IMR-90 (cell line): ENCODE measurements at regions not wholly inside any gene's neighbourhood (a gene's known extent, or its start where the extent isn't known, plus 50 kb on each side); places are given as distances from the start of the nearest gene placed in this dataset.

Experiments
- ATAC-seq: fragments of 200-7000 bp; cut with Tn5 transposase; 2 replicates; pipeline ENCODE4 v1.9.1; 2020; ENCODE audit warnings: low read depth, mild to moderate bottlenecking, moderate library complexity
- BruUV-seq: library from RNA; stranded (reverse); fragments of 400-500 nt; replicated peaks from 2 replicates; lab custom pipeline; 2021; lab: Mats Ljungman, UMichigan
- CTCF ChIA-PET: fragments of 300-600 bp; formaldehyde crosslinking; extraction: SDS; loops from one replicate; lab custom pipeline; 2021; ENCODE audit warnings: antibody characterized with exemption; lab: Yijun Ruan, JAX
- POLR2A ChIA-PET: fragments of 300-600 bp; sonication (Branson Sonifier 250); formaldehyde crosslinking; loops from one replicate; lab custom pipeline; 2022; ENCODE audit warnings: antibody characterized with exemption; ENCODE audit not compliant: unreplicated experiment; lab: Charles Lee
- DNase-seq: peaks from one replicate; pipeline ENCODE4 v3.0.0; 2013
- H2AFZ ChIP-seq: replicated peaks from 2 replicates; pipeline ENCODE3; 2013; ENCODE audit warnings: low read length, mild to moderate bottlenecking; ENCODE audit not compliant: poor library complexity
- H2AK5ac ChIP-seq: 2 replicates; pipeline ENCODE4 v1.6.1; 2013; ENCODE audit warnings: low read depth, low read length, inconsistent platforms
- H2AK9ac ChIP-seq: replicated peaks from 2 replicates; pipeline ENCODE3; 2013; ENCODE audit warnings: mild to moderate bottlenecking, low read depth, low read length, moderate library complexity; ENCODE audit not compliant: poor library complexity
- H2BK120ac ChIP-seq: 2 replicates; pipeline ENCODE4 v1.6.1; 2013; ENCODE audit warnings: low read depth, low read length, inconsistent platforms
- H2BK15ac ChIP-seq: 3 replicates; pipeline ENCODE4 v1.6.1; 2013; ENCODE audit warnings: low read depth, low read length, inconsistent platforms
- H2BK20ac ChIP-seq: 2 replicates; pipeline ENCODE4 v1.6.1; 2013; ENCODE audit warnings: low read depth, mild to moderate bottlenecking, inconsistent platforms, low read length, moderate library complexity
- H2BK5ac ChIP-seq: 2 replicates; pipeline ENCODE4 v1.6.1; 2013; ENCODE audit warnings: mild to moderate bottlenecking, low read depth, low read length, inconsistent platforms; ENCODE audit not compliant: poor library complexity, severe bottlenecking
- H3K14ac ChIP-seq: replicated peaks from 2 replicates; pipeline ENCODE4 v1.6.1; 2013; ENCODE audit warnings: low read depth, low read length, inconsistent platforms
- H3K18ac ChIP-seq: 2 replicates; pipeline ENCODE4 v1.6.1; 2013; ENCODE audit warnings: low read depth, low read length, control low read depth
- H3K23ac ChIP-seq: 2 replicates; pipeline ENCODE4 v1.6.1; 2013; ENCODE audit warnings: low read depth, low read length, inconsistent platforms
- H3K27ac ChIP-seq: 2 replicates; pipeline ENCODE4 v1.5.1; 2013; ENCODE audit warnings: mild to moderate bottlenecking, control low read depth, low read length; ENCODE audit not compliant: insufficient read depth
- H3K27me3 ChIP-seq: 2 replicates; pipeline ENCODE4 v1.6.1; 2013; ENCODE audit warnings: low read length; ENCODE audit not compliant: control insufficient read depth, insufficient read depth
- H3K36me3 ChIP-seq: 2 replicates; pipeline ENCODE4 v1.6.1; 2013; ENCODE audit warnings: low read length, mixed read lengths; ENCODE audit not compliant: control insufficient read depth, insufficient read depth
- H3K4ac ChIP-seq: 2 replicates; pipeline ENCODE4 v1.6.1; 2013; ENCODE audit warnings: low read depth, low read length, inconsistent platforms
- H3K4me1 ChIP-seq: 2 replicates; pipeline ENCODE4 v1.6.1; 2013; ENCODE audit warnings: low read length, mixed read lengths; ENCODE audit not compliant: control insufficient read depth, insufficient read depth
- H3K4me2 ChIP-seq: 2 replicates; pipeline ENCODE4 v1.6.1; 2013; ENCODE audit warnings: low read depth, mild to moderate bottlenecking, control low read depth, low read length, moderate library complexity
- H3K4me3 ChIP-seq: 2 replicates; pipeline ENCODE4 v1.5.1; 2013; ENCODE audit warnings: low read depth, mild to moderate bottlenecking, control low read depth, low read length, moderate library complexity; ENCODE audit not compliant: insufficient read depth
- H3K56ac ChIP-seq: 2 replicates; pipeline ENCODE4 v1.6.1; 2013; ENCODE audit warnings: low read length, inconsistent platforms; ENCODE audit not compliant: insufficient read depth; ENCODE audit errors: extremely low read depth
- H3K79me1 ChIP-seq, 2 experiments: 2 replicates each; pipeline ENCODE4 v1.6.1; 2013; ENCODE audit warnings: low read length in 2 of 2, inconsistent platforms in 1 of 2, low read depth in 1 of 2
- H3K9ac ChIP-seq: 2 replicates; pipeline ENCODE4 v1.6.1; 2013; ENCODE audit warnings: low read depth, low read length, control low read depth
- H3K9me1 ChIP-seq: 2 replicates; pipeline ENCODE4 v1.6.1; 2013; ENCODE audit warnings: low read length, inconsistent platforms; ENCODE audit not compliant: insufficient read depth
- H3K9me3 ChIP-seq: 2 replicates; pipeline ENCODE4 v1.6.1; 2013; ENCODE audit warnings: low read length; ENCODE audit not compliant: control insufficient read depth, insufficient read depth
- H4K20me1 ChIP-seq: 2 replicates; pipeline ENCODE4 v1.6.1; 2013; ENCODE audit warnings: low read length, inconsistent platforms; ENCODE audit not compliant: insufficient read depth
- H4K5ac ChIP-seq: 2 replicates; pipeline ENCODE4 v1.6.1; 2013; ENCODE audit warnings: mild to moderate bottlenecking, low read depth, low read length, control low read depth
- H4K8ac ChIP-seq, 2 experiments: 2 replicates each; pipeline ENCODE4 v1.6.1; 2013; ENCODE audit warnings: low read depth in 2 of 2, low read length in 2 of 2, control low read depth in 1 of 2, inconsistent platforms in 1 of 2
- H4K91ac ChIP-seq: 2 replicates; pipeline ENCODE4 v1.6.1; 2013; ENCODE audit warnings: low read depth, low read length, inconsistent platforms; ENCODE audit not compliant: insufficient read depth
- BHLHE40 ChIP-seq: fragments of 150-350 bp; IDR thresholded peaks from 2 replicates; pipeline ENCODE4 v1.6.1; 2016; ENCODE audit warnings: mild to moderate bottlenecking, low read depth, low read length
- CEBPB ChIP-seq: IDR thresholded peaks from 2 replicates; pipeline ENCODE4 v1.6.1; 2012; ENCODE audit warnings: low read depth, low read length, improper control_type of control experiment
- CHD1 ChIP-seq: IDR thresholded peaks from 2 replicates; pipeline ENCODE4 v1.6.1; 2012; ENCODE audit warnings: low read depth, low read length, improper control_type of control experiment
- ELK1 ChIP-seq: fragments of 150-350 bp; IDR thresholded peaks from 2 replicates; pipeline ENCODE4 v1.6.1; 2016; ENCODE audit warnings: low read depth, mild to moderate bottlenecking, low read length, moderate library complexity, borderline replicate concordance
- FOS ChIP-seq: fragments of 150-350 bp; IDR thresholded peaks from 2 replicates; pipeline ENCODE4 v1.6.1; 2016; ENCODE audit warnings: low read depth, low read length
- MAFK ChIP-seq: IDR thresholded peaks from 2 replicates; pipeline ENCODE4 v1.6.1; 2012; ENCODE audit warnings: low read depth, low read length, improper control_type of control experiment
- MAZ ChIP-seq: IDR thresholded peaks from 2 replicates; pipeline ENCODE4 v1.6.1; 2012; ENCODE audit warnings: low read depth, mild to moderate bottlenecking, low read length, improper control_type of control experiment, moderate library complexity, borderline replicate concordance
- MXI1 ChIP-seq: IDR thresholded peaks from 2 replicates; pipeline ENCODE4 v1.6.1; 2012; ENCODE audit warnings: low read depth, mild to moderate bottlenecking, low read length, moderate library complexity, borderline replicate concordance
- NFE2L2 ChIP-seq: fragments of 150-350 bp; IDR thresholded peaks from 2 replicates; pipeline ENCODE4 v1.6.1; 2016; ENCODE audit warnings: low read depth, mild to moderate bottlenecking, low read length
- POLR2A ChIP-seq: IDR thresholded peaks from 2 replicates; pipeline ENCODE4 v1.6.1; 2012; ENCODE audit warnings: mild to moderate bottlenecking, low read depth, low read length
- RAD21 ChIP-seq: IDR thresholded peaks from 2 replicates; pipeline ENCODE4 v1.6.1; 2012; ENCODE audit warnings: low read length, improper control_type of control experiment
- RCOR1 ChIP-seq: IDR thresholded peaks from 2 replicates; pipeline ENCODE4 v1.6.1; 2012; ENCODE audit warnings: mild to moderate bottlenecking, low read length, improper control_type of control experiment; ENCODE audit not compliant: insufficient replicate concordance
- RFX5 ChIP-seq: IDR thresholded peaks from 2 replicates; pipeline ENCODE4 v1.8.0; 2012; ENCODE audit warnings: low read depth, mild to moderate bottlenecking, low read length, moderate library complexity
- SMC3 ChIP-seq: fragments of 150-350 bp; IDR thresholded peaks from 2 replicates; pipeline ENCODE4 v1.6.1; 2016; ENCODE audit warnings: low read depth, mild to moderate bottlenecking, antibody characterized with exemption, low read length, moderate library complexity
- WGBS, 2 experiments: methylation state at CpG; one replicate each; pipeline versions ENCODE4 v1.1.5 to v1.1.7; 2013; ENCODE audit warnings: missing lambda C conversion rate in 2 of 2; ENCODE audit not compliant: insufficient read length in 1 of 2; ENCODE audit errors: extremely low coverage in 2 of 2; 5-methylcytosine and 5-hydroxymethylcytosine counted together
- dilution Hi-C: fragments of 300-500 bp; cut with HindIII; formaldehyde crosslinking; loops from one replicate; pipeline ENCODE4 v1.14.3; 2018; ENCODE audit warnings: low sequenced_read_pairs; ENCODE audit not compliant: unreplicated experiment
- in situ Hi-C: fragments of 300-500 bp; cut with MboI; formaldehyde crosslinking; loops from 3 replicates; pipeline ENCODE4 v1.14.3; 2019; ENCODE audit warnings: low sequenced_read_pairs, inconsistent platforms, mixed read lengths
- intact Hi-C: fragments of 100-400 bp; cut with micrococcal nuclease; formaldehyde crosslinking; loops from 2 replicates; pipeline ENCODE4 v1.10.0; 2022
- TF ChIP-seq, protein P1 (sequence below): conservative IDR thresholded peaks from 2 replicates; pipeline ENCODE4 v1.5.1; 2012; ENCODE audit warnings: mild to moderate bottlenecking, low read depth, low read length, improper control_type of control experiment

DNA sequence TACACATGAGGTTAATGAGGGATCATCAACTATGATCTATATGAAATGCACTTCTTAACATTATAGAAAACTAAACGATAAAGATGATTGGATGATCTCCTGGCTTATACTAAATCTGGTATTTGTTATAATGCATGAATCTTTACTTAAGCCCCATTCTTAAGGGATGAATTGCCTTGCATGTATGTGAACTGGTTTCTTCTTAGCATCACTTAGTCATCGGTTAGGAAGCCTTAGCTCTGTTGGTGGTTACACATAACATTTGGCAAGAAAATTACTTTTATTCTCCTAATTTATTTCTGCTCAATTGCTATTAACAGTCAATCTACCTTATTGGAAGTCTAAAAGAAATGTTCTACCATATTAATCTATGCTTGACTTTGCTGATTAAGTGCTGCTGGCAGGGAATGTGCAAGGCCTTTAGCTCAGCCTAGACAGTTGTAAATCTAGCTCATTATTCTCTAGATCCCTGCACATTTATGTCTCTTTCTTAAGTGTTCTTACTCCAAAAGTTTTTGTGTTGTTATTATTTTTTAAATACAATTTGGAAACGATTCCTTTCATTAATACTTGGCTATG lies 356.0 kb downstream of the ZPLD1 start:
- POLR2A ChIA-PET, result no interaction called here
- no peaks in the 10 kb centered on the region for H3K4me1 ChIP-seq
- DNase-seq (peak; percentile 71), ATAC-seq (peak; percentile 81)
- H2BK5ac ChIP-seq, result no peak overlapping the region
- no TSS peak for BruUV-seq
- H2AFZ ChIP-seq, result no peak overlapping the region
- H3K4me3 ChIP-seq, result no peak overlapping the region
- WGBS, 2 experiments, result no CpG with 5 or more reads among the region's 3 CpGs
- H3K4ac ChIP-seq, result no peak overlapping the region
- H2AK9ac ChIP-seq, result no peak overlapping the region
- H4K20me1 ChIP-seq, result no peaks in the 10 kb centered on the region
- H3K27ac ChIP-seq, result no peak overlapping the region
- H4K91ac ChIP-seq, result no peak overlapping the region
- no peaks in the 10 kb centered on the region for H3K79me1 ChIP-seq
- in situ Hi-C loops (no loop called here), dilution Hi-C loops (no loop called here), intact Hi-C loops (no loop called here)
- H3K56ac ChIP-seq, result no peak overlapping the region
- no peak overlapping the region for H4K8ac ChIP-seq
- no peak overlapping the region for H2BK120ac ChIP-seq
- no peaks in the 10 kb centered on the region for H3K36me3 ChIP-seq
- H3K4me2 ChIP-seq, result no peak overlapping the region
- H3K18ac ChIP-seq, result no peak overlapping the region
- no peak for TF ChIP-seq BHLHE40
- TF ChIP-seq, protein P1, sequence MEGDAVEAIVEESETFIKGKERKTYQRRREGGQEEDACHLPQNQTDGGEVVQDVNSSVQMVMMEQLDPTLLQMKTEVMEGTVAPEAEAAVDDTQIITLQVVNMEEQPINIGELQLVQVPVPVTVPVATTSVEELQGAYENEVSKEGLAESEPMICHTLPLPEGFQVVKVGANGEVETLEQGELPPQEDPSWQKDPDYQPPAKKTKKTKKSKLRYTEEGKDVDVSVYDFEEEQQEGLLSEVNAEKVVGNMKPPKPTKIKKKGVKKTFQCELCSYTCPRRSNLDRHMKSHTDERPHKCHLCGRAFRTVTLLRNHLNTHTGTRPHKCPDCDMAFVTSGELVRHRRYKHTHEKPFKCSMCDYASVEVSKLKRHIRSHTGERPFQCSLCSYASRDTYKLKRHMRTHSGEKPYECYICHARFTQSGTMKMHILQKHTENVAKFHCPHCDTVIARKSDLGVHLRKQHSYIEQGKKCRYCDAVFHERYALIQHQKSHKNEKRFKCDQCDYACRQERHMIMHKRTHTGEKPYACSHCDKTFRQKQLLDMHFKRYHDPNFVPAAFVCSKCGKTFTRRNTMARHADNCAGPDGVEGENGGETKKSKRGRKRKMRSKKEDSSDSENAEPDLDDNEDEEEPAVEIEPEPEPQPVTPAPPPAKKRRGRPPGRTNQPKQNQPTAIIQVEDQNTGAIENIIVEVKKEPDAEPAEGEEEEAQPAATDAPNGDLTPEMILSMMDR, result no peak
- no peak for TF ChIP-seq SMC3
- no peak for TF ChIP-seq RAD21
- TF ChIP-seq MAZ, result no peak
- TF ChIP-seq RFX5, result no peak
- no peak for TF ChIP-seq MXI1
- TF ChIP-seq ELK1, result no peak
- TF ChIP-seq MAFK, result no peak
- no peak for TF ChIP-seq NFE2L2
- TF ChIP-seq CEBPB, result no peak
- no peak for TF ChIP-seq POLR2A
- TF ChIP-seq RCOR1, result no peak
- TF ChIP-seq FOS, result no peak
- no peak for TF ChIP-seq CHD1
- H4K5ac ChIP-seq, result no peak overlapping the region
- H3K27me3 ChIP-seq, result no peaks in the 10 kb centered on the region
- no peak overlapping the region for H2BK20ac ChIP-seq
- H3K9me1 ChIP-seq, result no peaks in the 10 kb centered on the region
- CTCF ChIA-PET, result no interaction called here
- no peak overlapping the region for H2BK15ac ChIP-seq
- H2AK5ac ChIP-seq, result no peak overlapping the region
- no peaks in the 10 kb centered on the region for H3K9me3 ChIP-seq
- H3K9ac ChIP-seq, result no peak overlapping the region
- H3K23ac ChIP-seq, result no peak overlapping the region
- no peak overlapping the region for H3K14ac ChIP-seq
